ENCODE measurements at regions not wholly inside any gene's neighbourhood (a gene's known extent, or its start where the extent isn't known, plus 50 kb on each side); places are given as distances from the start of the nearest gene placed in this dataset.

GRCh38 chr10:123354521-123354920, 200.3 kb downstream of the BUB3 start:
- no peak overlapping the region for H2BK12ac ChIP-seq (ENCODE audit: low read length in 2 of 2)
- H2BK120ac ChIP-seq (ENCODE audit: low read depth, low read length), result no peak overlapping the region
- H4K91ac ChIP-seq (ENCODE audit: low read length), result no peak overlapping the region
- H3K79me1 ChIP-seq (replicated peaks; ENCODE audit: low read length, poor library complexity, severe bottlenecking), result no peaks in the 10 kb centered on the region
- no peaks in the 10 kb centered on the region for H3K9me3 ChIP-seq (ENCODE audit: control insufficient read depth, low read length)
- H3K23ac ChIP-seq (ENCODE audit: low read length in 2 of 2), result no peak overlapping the region
- no peak overlapping the region for H3K14ac ChIP-seq (ENCODE audit: low read length in 2 of 2)
- WGBS, result 78% methylated on average over 7 of the region's 7 CpGs
- no peak overlapping the region for H3K4ac ChIP-seq (ENCODE audit: low read depth in 1 of 2, low read length in 2 of 2)
- no peak overlapping the region for H3K4me2 ChIP-seq (ENCODE audit: low read length, poor library complexity, severe bottlenecking)
- no peak overlapping the region for H2BK15ac ChIP-seq (ENCODE audit: low read depth, poor library complexity, severe bottlenecking)
- no peak overlapping the region for H3K9ac ChIP-seq (ENCODE audit: low read length)
- H2BK5ac ChIP-seq (ENCODE audit: low read depth, low read length, poor library complexity, severe bottlenecking), result no peak overlapping the region
- no peaks in the 10 kb centered on the region for H3K27me3 ChIP-seq (ENCODE audit: control insufficient read depth in 1 of 2, insufficient read depth in 1 of 2, low read length in 2 of 2)
- H3K18ac ChIP-seq (ENCODE audit: low read depth in 1 of 2, low read length in 2 of 2), result no peak overlapping the region
- no peak overlapping the region for H2AFZ ChIP-seq (ENCODE audit: low read depth, low read length)
- no peak for DNase-seq
- no peaks in the 10 kb centered on the region for H3K36me3 ChIP-seq (ENCODE audit: control insufficient read depth in 1 of 2, insufficient read depth in 2 of 2, low read depth in 1 of 2, low read length in 2 of 2)
- no peak overlapping the region for H4K8ac ChIP-seq (ENCODE audit: low read length)
- no peak overlapping the region for H3K4me3 ChIP-seq (ENCODE audit: insufficient read depth in 1 of 2, low read depth in 1 of 2, low read length in 2 of 2)
- no peak overlapping the region for H3K27ac ChIP-seq (ENCODE audit: low read length, poor library complexity, severe bottlenecking)
- no peaks in the 10 kb centered on the region for H3K4me1 ChIP-seq (ENCODE audit: control insufficient read depth, insufficient read depth, low read depth, low read length)
- H2AK5ac ChIP-seq (ENCODE audit: low read length, severe bottlenecking), result no peak overlapping the region

- Histone ChIP-seq H3K36me3 (ENCODE audit: control insufficient read depth in 1 of 2, insufficient read depth in 2 of 2, low read depth in 1 of 2, low read length in 2 of 2) (no peaks in the 10 kb centered on the region), H3K18ac (ENCODE audit: low read depth in 1 of 2, low read length in 2 of 2) (no peak overlapping the region), H2BK5ac (ENCODE audit: low read depth, low read length, poor library complexity, severe bottlenecking) (no peak overlapping the region), H2BK12ac (ENCODE audit: low read length in 2 of 2) (no peak overlapping the region), H3K4ac (ENCODE audit: low read depth in 1 of 2, low read length in 2 of 2) (no peak overlapping the region), H3K23ac (ENCODE audit: low read length in 2 of 2) (no peak overlapping the region), H3K14ac (ENCODE audit: low read length in 2 of 2) (no peak overlapping the region), H2BK120ac (ENCODE audit: low read depth, low read length) (no peak overlapping the region), H4K8ac (ENCODE audit: low read length) (no peak overlapping the region), H4K91ac (ENCODE audit: low read length) (no peak overlapping the region), H3K4me1 (ENCODE audit: control insufficient read depth, insufficient read depth, low read depth, low read length) (no peaks in the 10 kb centered on the region), H3K27ac (ENCODE audit: low read length, poor library complexity, severe bottlenecking) (no peak overlapping the region), H2BK15ac (ENCODE audit: low read depth, poor library complexity, severe bottlenecking) (no peak overlapping the region), H2AFZ (ENCODE audit: low read depth, low read length) (no peak overlapping the region), H3K9ac (ENCODE audit: low read length) (no peak overlapping the region), H3K27me3 (ENCODE audit: control insufficient read depth in 1 of 2, insufficient read depth in 1 of 2, low read length in 2 of 2) (no peaks in the 10 kb centered on the region), H2AK5ac (ENCODE audit: low read length, severe bottlenecking) (no peak overlapping the region), H3K4me2 (ENCODE audit: low read length, poor library complexity, severe bottlenecking) (no peak overlapping the region), H3K9me3 (ENCODE audit: control insufficient read depth, low read length) (no peaks in the 10 kb centered on the region), H3K4me3 (ENCODE audit: insufficient read depth in 1 of 2, low read depth in 1 of 2, low read length in 2 of 2) (no peak overlapping the region), H3K79me1 (replicated peaks; ENCODE audit: low read length, poor library complexity, severe bottlenecking) (no peaks in the 10 kb centered on the region)
- WGBS, result 64% methylated on average over 6 of the region's 6 CpGs
- no peak for DNase-seq
Measured at GRCh38 chr10:123355748-123356481, 201.7 kb downstream of the BUB3 start.

GRCh38 chr10:123356799-123357198, 202.6 kb downstream of the BUB3 start:
- H3K14ac ChIP-seq (ENCODE audit: low read length in 2 of 2), result no peak overlapping the region
- no peak overlapping the region for H2BK12ac ChIP-seq (ENCODE audit: low read length in 2 of 2)
- H3K27me3 ChIP-seq (ENCODE audit: control insufficient read depth in 1 of 2, insufficient read depth in 1 of 2, low read length in 2 of 2), result no peaks in the 10 kb centered on the region
- H2AK5ac ChIP-seq (ENCODE audit: low read length, severe bottlenecking), result no peak overlapping the region
- H3K4me3 ChIP-seq (ENCODE audit: insufficient read depth in 1 of 2, low read depth in 1 of 2, low read length in 2 of 2), result no peak overlapping the region
- no peak overlapping the region for H4K8ac ChIP-seq (ENCODE audit: low read length)
- no peaks in the 10 kb centered on the region for H3K4me1 ChIP-seq (ENCODE audit: control insufficient read depth, insufficient read depth, low read depth, low read length)
- H4K91ac ChIP-seq (ENCODE audit: low read length), result no peak overlapping the region
- no peak overlapping the region for H3K4ac ChIP-seq (ENCODE audit: low read depth in 1 of 2, low read length in 2 of 2)
- H2AFZ ChIP-seq (ENCODE audit: low read depth, low read length), result no peak overlapping the region
- no peak overlapping the region for H3K23ac ChIP-seq (ENCODE audit: low read length in 2 of 2)
- H2BK120ac ChIP-seq (ENCODE audit: low read depth, low read length), result no peak overlapping the region
- H3K79me1 ChIP-seq (replicated peaks; ENCODE audit: low read length, poor library complexity, severe bottlenecking), result no peaks in the 10 kb centered on the region
- no peak overlapping the region for H3K18ac ChIP-seq (ENCODE audit: low read depth in 1 of 2, low read length in 2 of 2)
- no peak overlapping the region for H3K4me2 ChIP-seq (ENCODE audit: low read length, poor library complexity, severe bottlenecking)
- H2BK5ac ChIP-seq (ENCODE audit: low read depth, low read length, poor library complexity, severe bottlenecking), result no peak overlapping the region
- no peak for DNase-seq
- no peak overlapping the region for H2BK15ac ChIP-seq (ENCODE audit: low read depth, poor library complexity, severe bottlenecking)
- H3K9me3 ChIP-seq (ENCODE audit: control insufficient read depth, low read length), result no peaks in the 10 kb centered on the region
- no peak overlapping the region for H3K9ac ChIP-seq (ENCODE audit: low read length)
- H3K27ac ChIP-seq (ENCODE audit: low read length, poor library complexity, severe bottlenecking), result no peak overlapping the region
- H3K36me3 ChIP-seq (ENCODE audit: control insufficient read depth in 1 of 2, insufficient read depth in 2 of 2, low read depth in 1 of 2, low read length in 2 of 2), result no peaks in the 10 kb centered on the region
- 83% methylated on average over 2 of the region's 5 CpGs for WGBS

GRCh38 chr10:123357421-123357930, 203.3 kb downstream of the BUB3 start:
- Histone ChIP-seq H3K27ac (ENCODE audit: low read length, poor library complexity, severe bottlenecking) (no peak overlapping the region), H3K4me2 (ENCODE audit: low read length, poor library complexity, severe bottlenecking) (no peak overlapping the region), H3K9ac (ENCODE audit: low read length) (no peak overlapping the region), H4K91ac (ENCODE audit: low read length) (no peak overlapping the region), H2AK5ac (ENCODE audit: low read length, severe bottlenecking) (no peak overlapping the region), H3K9me3 (ENCODE audit: control insufficient read depth, low read length) (no peaks in the 10 kb centered on the region), H3K27me3 (ENCODE audit: control insufficient read depth in 1 of 2, insufficient read depth in 1 of 2, low read length in 2 of 2) (no peaks in the 10 kb centered on the region), H4K8ac (ENCODE audit: low read length) (no peak overlapping the region), H2AFZ (ENCODE audit: low read depth, low read length) (no peak overlapping the region), H2BK15ac (ENCODE audit: low read depth, poor library complexity, severe bottlenecking) (no peak overlapping the region), H3K14ac (ENCODE audit: low read length in 2 of 2) (no peak overlapping the region), H2BK12ac (ENCODE audit: low read length in 2 of 2) (no peak overlapping the region), H3K4ac (ENCODE audit: low read depth in 1 of 2, low read length in 2 of 2) (no peak overlapping the region), H3K36me3 (ENCODE audit: control insufficient read depth in 1 of 2, insufficient read depth in 2 of 2, low read depth in 1 of 2, low read length in 2 of 2) (no peaks in the 10 kb centered on the region), H3K4me1 (ENCODE audit: control insufficient read depth, insufficient read depth, low read depth, low read length) (no peaks in the 10 kb centered on the region), H3K23ac (ENCODE audit: low read length in 2 of 2) (no peak overlapping the region), H2BK5ac (ENCODE audit: low read depth, low read length, poor library complexity, severe bottlenecking) (no peak overlapping the region), H3K4me3 (ENCODE audit: insufficient read depth in 1 of 2, low read depth in 1 of 2, low read length in 2 of 2) (no peak overlapping the region), H3K79me1 (replicated peaks; ENCODE audit: low read length, poor library complexity, severe bottlenecking) (no peaks in the 10 kb centered on the region), H3K18ac (ENCODE audit: low read depth in 1 of 2, low read length in 2 of 2) (no peak overlapping the region), H2BK120ac (ENCODE audit: low read depth, low read length) (no peak overlapping the region)
- DNase-seq, result no peak
- 48% methylated on average over 7 of the region's 17 CpGs for WGBS

Measured in mesenchymal stem cell (in vitro differentiated cells and primary cell).